ENCODE measurements at regions not wholly inside any gene's neighbourhood (a gene's known extent, or its start where the extent isn't known, plus 50 kb on each side); places are given as distances from the start of the nearest gene placed in this dataset.

- TF ChIP-seq, protein P1, sequence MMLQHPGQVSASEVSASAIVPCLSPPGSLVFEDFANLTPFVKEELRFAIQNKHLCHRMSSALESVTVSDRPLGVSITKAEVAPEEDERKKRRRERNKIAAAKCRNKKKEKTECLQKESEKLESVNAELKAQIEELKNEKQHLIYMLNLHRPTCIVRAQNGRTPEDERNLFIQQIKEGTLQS (IDR thresholded peaks at IDR 0.05; ENCODE audit: insufficient read depth, low read depth, low read length): no peak
- TF ChIP-seq EP300 (IDR thresholded peaks at IDR 0.05; ENCODE audit: borderline replicate concordance in 1 of 2, low read depth in 2 of 2, low read length in 2 of 2) (no peak), JUND (IDR thresholded peaks at IDR 0.05; ENCODE audit: low read length) (no peak), HDAC6 (IDR thresholded peaks at IDR 0.05; ENCODE audit: low read depth, low read length) (no peak), GTF2F1 (IDR thresholded peaks at IDR 0.05; ENCODE audit: borderline replicate concordance, low read depth, low read length) (no peak), TEAD4 (IDR thresholded peaks at IDR 0.05; ENCODE audit: low read depth, low read length) (no peak), BRCA1 (IDR thresholded peaks at IDR 0.05; ENCODE audit: low read depth, low read length) (no peak), SP1 (IDR thresholded peaks at IDR 0.05; ENCODE audit: low read depth, low read length) (no peak), TAF1 (IDR thresholded peaks at IDR 0.05; ENCODE audit: low read depth, low read length) (no peak), SIN3A (conservative IDR thresholded peaks at IDR 0.05 in 1 of 2, IDR thresholded peaks at IDR 0.05 in 1 of 2; ENCODE audit: low read depth in 1 of 2, low read length in 2 of 2) (no peak)
Observed at GRCh38 chr4:56240554-56241174, 146.6 kb downstream of the AASDH start (continued).
